ENCODE measurements at regions not wholly inside any gene's neighbourhood (a gene's known extent, or its start where the extent isn't known, plus 50 kb on each side); places are given as distances from the start of the nearest gene placed in this dataset.

DNA sequence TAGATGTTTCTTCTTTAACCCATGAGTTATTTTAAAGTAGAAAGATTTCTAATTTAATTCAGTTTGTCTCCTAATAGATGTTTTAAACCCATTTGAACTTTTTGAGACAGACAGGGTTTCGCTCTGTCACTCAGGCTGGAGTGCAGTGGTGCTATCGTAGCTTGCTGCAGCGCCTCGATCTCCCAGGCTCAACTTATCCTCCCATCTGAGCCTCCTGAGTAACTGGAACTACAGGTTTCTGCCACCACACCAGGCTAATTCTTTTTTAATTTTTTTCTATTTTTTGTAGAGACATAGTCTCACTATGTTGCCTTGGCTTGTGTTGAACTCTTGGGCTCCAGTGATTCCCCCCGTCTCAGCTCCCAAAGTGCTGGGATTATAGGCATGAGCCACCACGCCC lies 53.0 kb upstream of the RAB18 start:
- H3K9me3 Mint-ChIP-seq, result no peaks in the 10 kb centered on the region
- H3K27me3 Mint-ChIP-seq, result peaks cover 0 to 8% (median 8%) of the 10 kb centered on the region in 3 donors
- no peak overlapping the region for H3K27ac Mint-ChIP-seq
- no peaks in the 10 kb centered on the region for H3K36me3 Mint-ChIP-seq
- ATAC-seq (ENCODE audit: low read depth in 2 of 2) (no peak), DNase-seq (no peak)
- no peak overlapping the region for H3K4me3 Mint-ChIP-seq
- H3K4me1 Mint-ChIP-seq, result peaks cover 0 to 9% (median 5%) of the 10 kb centered on the region in 3 donors

- H3K4me1 Mint-ChIP-seq, result peaks cover 0 to 9% (median 5%) of the 10 kb centered on the region in 3 donors
- no peak overlapping the region for H3K27ac Mint-ChIP-seq
Measured at GRCh38 chr10:27450225-27450624, 53.9 kb upstream of the RAB18 start.

DNA sequence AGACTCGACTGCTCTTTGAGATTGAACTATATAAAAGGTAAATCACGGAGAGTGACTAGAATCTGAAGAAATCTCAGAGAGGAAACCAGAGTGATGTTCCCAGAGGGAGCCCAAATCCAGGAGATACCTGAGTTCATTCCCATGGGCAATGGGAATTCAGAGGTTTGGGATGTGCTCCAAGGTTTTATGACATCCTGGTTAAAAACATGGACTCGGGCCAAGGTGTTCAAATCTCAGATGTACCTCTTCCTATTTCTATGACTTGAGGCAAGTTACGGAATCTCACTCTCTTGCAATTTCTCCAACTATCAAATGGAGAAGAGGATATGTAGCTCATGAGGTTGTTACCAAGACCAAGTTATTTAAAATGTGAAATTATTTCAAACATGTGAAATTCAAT lies 54.5 kb upstream of the RAB18 start:
- Mint-ChIP-seq H3K4me1 (peaks cover 0 to 9% (median 5%) of the 10 kb centered on the region in 3 donors), H3K9me3 (no peaks in the 10 kb centered on the region), H3K27me3 (peaks cover 0 to 8% (median 8%) of the 10 kb centered on the region in 3 donors), H3K27ac (no peak overlapping the region), H3K36me3 (no peaks in the 10 kb centered on the region), H3K4me3 (no peak overlapping the region)
- no peak for DNase-seq
- no peak for ATAC-seq (ENCODE audit: low read depth in 2 of 2)

More at GRCh38 chr10:27450225-27450624, 53.9 kb upstream of the RAB18 start:
- H3K9me3 Mint-ChIP-seq, result no peaks in the 10 kb centered on the region
- no peak for ATAC-seq (ENCODE audit: low read depth in 2 of 2)
- H3K27me3 Mint-ChIP-seq, result peaks cover 0 to 8% (median 8%) of the 10 kb centered on the region in 3 donors
- DNase-seq, result no peak
- H3K4me3 Mint-ChIP-seq, result no peak overlapping the region
- no peaks in the 10 kb centered on the region for H3K36me3 Mint-ChIP-seq

GRCh38 chr10:27448921-27449320 lies 55.2 kb upstream of the RAB18 start:
- DNase-seq (no peak), ATAC-seq (ENCODE audit: low read depth in 2 of 2) (no peak)
- Mint-ChIP-seq H3K27me3 (peaks cover 0 to 8% (median 8%) of the 10 kb centered on the region in 3 donors), H3K36me3 (no peaks in the 10 kb centered on the region), H3K4me1 (peaks cover 0 to 9% (median 5%) of the 10 kb centered on the region in 3 donors), H3K9me3 (no peaks in the 10 kb centered on the region), H3K27ac (no peak overlapping the region), H3K4me3 (no peak overlapping the region)

GRCh38 chr10:27447540-27447939 lies 56.6 kb upstream of the RAB18 start:
- Mint-ChIP-seq H3K9me3 (no peaks in the 10 kb centered on the region), H3K4me1 (peaks cover 0 to 9% (median 5%) of the 10 kb centered on the region in 3 donors), H3K36me3 (no peaks in the 10 kb centered on the region), H3K27ac (no peak overlapping the region), H3K4me3 (no peak overlapping the region), H3K27me3 (peaks cover 0 to 8% (median 5%) of the 10 kb centered on the region in 3 donors)
- ATAC-seq (ENCODE audit: low read depth in 2 of 2) (no peak), DNase-seq (no peak)

DNA sequence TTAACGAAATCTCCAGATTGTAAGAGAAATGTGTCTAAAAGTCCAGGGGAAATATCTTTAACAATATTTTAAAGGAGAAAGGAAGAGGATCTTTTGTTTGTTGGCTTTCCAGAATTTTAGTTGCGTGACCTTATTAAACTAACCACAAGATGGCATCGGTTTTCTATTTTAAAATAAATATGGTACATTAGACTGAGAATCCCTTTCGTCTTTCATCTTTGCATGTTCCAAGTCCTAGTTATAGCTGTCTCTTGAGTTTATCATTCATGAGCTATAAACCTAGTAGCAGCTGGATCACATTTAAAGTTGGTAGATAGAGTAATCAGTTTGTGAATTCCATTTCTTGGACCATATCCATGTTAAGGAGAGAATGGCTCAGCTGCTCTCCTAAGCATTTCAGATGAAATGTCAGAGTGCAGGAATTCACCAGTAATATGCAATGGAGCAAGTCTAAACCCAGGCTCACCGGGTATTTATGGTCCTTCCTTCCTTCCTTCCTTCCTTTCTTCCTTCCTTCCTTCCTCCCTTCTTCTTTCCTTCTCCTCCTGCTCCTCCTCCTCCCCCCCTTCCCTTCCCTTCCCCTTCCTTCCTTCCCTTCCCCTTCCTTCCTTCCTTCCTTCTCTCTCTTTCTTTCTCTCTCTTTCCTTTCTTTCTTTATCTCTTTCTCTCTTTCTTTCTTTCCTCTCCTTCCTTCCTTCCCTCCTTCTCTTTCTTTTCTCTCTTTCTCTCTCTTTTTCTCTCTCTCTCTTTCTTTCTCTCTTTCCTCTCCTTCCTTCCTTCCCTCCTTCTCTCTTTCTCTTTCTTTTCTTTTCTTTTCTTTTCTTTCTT lies 57.8 kb upstream of the RAB18 start:
- no peaks in the 10 kb centered on the region for H3K9me3 Mint-ChIP-seq
- H3K27me3 Mint-ChIP-seq, result peaks cover 0 to 8% (median 5%) of the 10 kb centered on the region in 3 donors
- ATAC-seq (ENCODE audit: low read depth in 2 of 2) (peak; percentile 30 to 37), DNase-seq (peak; percentile 5)
- peak overlapping the region in 1 of 6 donors; percentile 2 for H3K27ac Mint-ChIP-seq
- H3K36me3 Mint-ChIP-seq, result no peaks in the 10 kb centered on the region
- H3K4me1 Mint-ChIP-seq, result peaks cover 0 to 9% (median 5%) of the 10 kb centered on the region in 3 donors
- H3K4me3 Mint-ChIP-seq, result no peak overlapping the region

- DNase-seq (no peak), ATAC-seq (ENCODE audit: low read depth in 2 of 2) (no peak)
- H3K4me1 Mint-ChIP-seq, result peaks cover 0 to 9% (median 5%) of the 10 kb centered on the region in 3 donors
- peaks cover 0 to 8% (median 5%) of the 10 kb centered on the region in 3 donors for H3K27me3 Mint-ChIP-seq
- peaks cover 0 to 1% (median 0%) of the 10 kb centered on the region in 7 donors for H3K9me3 Mint-ChIP-seq
- no peaks in the 10 kb centered on the region for H3K36me3 Mint-ChIP-seq
- no peak overlapping the region for H3K4me3 Mint-ChIP-seq
- H3K27ac Mint-ChIP-seq, result no peak overlapping the region
Measured at GRCh38 chr10:27445070-27445469, 59.0 kb upstream of the RAB18 start.

DNA sequence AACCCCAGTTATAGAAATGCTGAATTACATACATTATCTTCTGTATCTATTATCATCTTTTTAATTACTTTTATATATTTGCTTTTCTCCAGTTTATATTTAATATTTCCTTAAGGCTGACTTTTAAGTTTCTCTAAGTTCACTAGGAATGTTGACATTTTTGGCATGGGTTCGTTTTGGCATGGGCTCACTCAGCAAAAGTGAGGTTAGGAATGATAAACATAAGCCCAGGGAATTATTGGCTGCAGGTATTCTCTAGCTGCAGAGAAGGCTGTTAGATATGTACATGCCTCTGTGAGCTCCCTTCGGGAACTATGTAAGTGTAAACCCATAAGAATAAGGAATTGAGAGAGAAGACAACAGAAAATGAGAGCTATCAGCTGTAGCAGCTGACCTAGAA lies 63.6 kb upstream of the RAB18 start:
- ATAC-seq (ENCODE audit: low read depth in 2 of 2) (no peak), DNase-seq (no peak)
- Mint-ChIP-seq H3K27me3 (peaks cover 0 to 8% (median 8%) of the 10 kb centered on the region in 3 donors), H3K9me3 (peaks cover 0 to 1% (median 0%) of the 10 kb centered on the region in 7 donors), H3K4me1 (no peaks in the 10 kb centered on the region), H3K4me3 (no peak overlapping the region), H3K36me3 (no peaks in the 10 kb centered on the region), H3K27ac (no peak overlapping the region)

- no peaks in the 10 kb centered on the region for H3K36me3 Mint-ChIP-seq
- DNase-seq (no peak), ATAC-seq (ENCODE audit: low read depth in 2 of 2) (no peak)
- no peak overlapping the region for H3K4me3 Mint-ChIP-seq
- peaks cover 0 to 1% (median 0%) of the 10 kb centered on the region in 7 donors for H3K9me3 Mint-ChIP-seq
- peaks cover 3 to 8% (median 8%) of the 10 kb centered on the region in 3 donors for H3K27me3 Mint-ChIP-seq
- no peaks in the 10 kb centered on the region for H3K4me1 Mint-ChIP-seq
- no peak overlapping the region for H3K27ac Mint-ChIP-seq
Measured at GRCh38 chr10:27440021-27440420, 64.1 kb upstream of the RAB18 start.

GRCh38 chr10:27439101-27439500 lies 65.0 kb upstream of the RAB18 start:
- H3K4me3 Mint-ChIP-seq, result no peak overlapping the region
- H3K36me3 Mint-ChIP-seq, result no peaks in the 10 kb centered on the region
- H3K4me1 Mint-ChIP-seq, result no peaks in the 10 kb centered on the region
- ATAC-seq (ENCODE audit: low read depth in 2 of 2) (no peak), DNase-seq (no peak)
- H3K9me3 Mint-ChIP-seq, result peaks cover 0 to 1% (median 0%) of the 10 kb centered on the region in 7 donors
- no peak overlapping the region for H3K27ac Mint-ChIP-seq
- H3K27me3 Mint-ChIP-seq, result peaks cover 4 to 8% (median 8%) of the 10 kb centered on the region in 3 donors

GRCh38 chr10:27437775-27438174 lies 66.3 kb upstream of the RAB18 start:
- no peaks in the 10 kb centered on the region for H3K36me3 Mint-ChIP-seq
- ATAC-seq (ENCODE audit: low read depth in 2 of 2), result no peak
- H3K4me3 Mint-ChIP-seq, result no peak overlapping the region
- H3K27me3 Mint-ChIP-seq, result peaks cover 4 to 14% (median 8%) of the 10 kb centered on the region in 3 donors
- peaks cover 0 to 7% (median 0%) of the 10 kb centered on the region in 7 donors for H3K9me3 Mint-ChIP-seq
- no peak for DNase-seq
- H3K27ac Mint-ChIP-seq, result no peak overlapping the region
- H3K4me1 Mint-ChIP-seq, result no peaks in the 10 kb centered on the region

GRCh38 chr10:27436710-27437109 lies 67.4 kb upstream of the RAB18 start:
- no peak overlapping the region for H3K4me3 Mint-ChIP-seq

GRCh38 chr10:27433976-27434375 lies 70.1 kb upstream of the RAB18 start:
- H3K36me3 Mint-ChIP-seq, result no peaks in the 10 kb centered on the region
- H3K4me3 Mint-ChIP-seq, result no peak overlapping the region
- peaks cover 10 to 26% (median 17%) of the 10 kb centered on the region in 3 donors for H3K27me3 Mint-ChIP-seq
- no peaks in the 10 kb centered on the region for H3K4me1 Mint-ChIP-seq
- DNase-seq (no peak), ATAC-seq (ENCODE audit: low read depth in 2 of 2) (no peak)
- H3K27ac Mint-ChIP-seq, result peak overlapping the region in 1 of 6 donors; percentile 33
- peaks cover 0 to 10% (median 0%) of the 10 kb centered on the region in 7 donors for H3K9me3 Mint-ChIP-seq

More at GRCh38 chr10:27436710-27437109, 67.4 kb upstream of the RAB18 start:
- ATAC-seq (ENCODE audit: low read depth in 2 of 2) (no peak), DNase-seq (no peak)
- Mint-ChIP-seq H3K36me3 (no peaks in the 10 kb centered on the region), H3K27ac (peak overlapping the region in 2 of 6 donors; percentile 38 to 49), H3K9me3 (peaks cover 0 to 10% (median 0%) of the 10 kb centered on the region in 7 donors), H3K27me3 (peaks cover 4 to 16% (median 8%) of the 10 kb centered on the region in 3 donors), H3K4me1 (no peaks in the 10 kb centered on the region)

GRCh38 chr10:27426948-27427467 lies 77.1 kb upstream of the RAB18 start:
- peaks cover 10 to 14% (median 13%) of the 10 kb centered on the region in 3 donors for H3K27me3 Mint-ChIP-seq
- DNase-seq (no peak), ATAC-seq (ENCODE audit: low read depth in 2 of 2) (no peak)
- no peaks in the 10 kb centered on the region for H3K36me3 Mint-ChIP-seq
- peaks cover 0 to 24% (median 12%) of the 10 kb centered on the region in 7 donors for H3K9me3 Mint-ChIP-seq
- H3K4me1 Mint-ChIP-seq, result no peaks in the 10 kb centered on the region
- H3K27ac Mint-ChIP-seq, result no peak overlapping the region
- H3K4me3 Mint-ChIP-seq, result no peak overlapping the region
